ENCODE measurements at regions not wholly inside any gene's neighbourhood (a gene's known extent, or its start where the extent isn't known, plus 50 kb on each side); places are given as distances from the start of the nearest gene placed in this dataset.

DNA sequence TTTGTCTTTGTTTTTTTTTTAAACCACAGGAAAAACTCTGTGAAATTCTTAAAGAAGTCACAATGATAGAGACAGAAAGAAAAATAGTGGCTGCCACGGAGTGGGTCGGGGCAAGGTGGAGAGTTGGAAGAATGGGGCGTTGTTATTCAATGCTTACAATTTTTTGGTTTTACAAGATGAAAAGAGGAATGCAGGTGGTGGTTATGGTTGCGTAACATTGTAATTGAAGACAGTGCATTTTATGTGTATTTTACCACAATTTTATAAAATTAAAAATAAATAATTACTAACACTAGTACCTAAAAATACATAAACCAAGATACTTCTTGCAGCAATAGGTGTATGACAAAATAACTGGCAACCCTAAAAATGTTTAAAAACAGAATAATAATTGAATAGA, 76.9 kb upstream of the VOPP1 start:
- Histone ChIP-seq H3K9ac (ENCODE audit: low read length) (no peak overlapping the region), H3K36me3 (ENCODE audit: control insufficient read depth, insufficient read depth, low read length) (no peaks in the 10 kb centered on the region), H3K9me3 (ENCODE audit: control insufficient read depth, low read length) (no peaks in the 10 kb centered on the region), H3K4me3 (ENCODE audit: low read length) (no peak overlapping the region), H3K27me3 (ENCODE audit: control insufficient read depth, insufficient read depth, low read length) (no peaks in the 10 kb centered on the region), H3K4me1 (ENCODE audit: control insufficient read depth, insufficient read depth, low read length) (no peaks in the 10 kb centered on the region)

GRCh38 chr7:55644567-55644966, 72.3 kb upstream of the VOPP1 start:
- Histone ChIP-seq H3K4me3 (ENCODE audit: low read length) (no peak overlapping the region), H3K36me3 (ENCODE audit: control insufficient read depth, insufficient read depth, low read length) (no peaks in the 10 kb centered on the region), H3K9me3 (ENCODE audit: control insufficient read depth, low read length) (no peaks in the 10 kb centered on the region), H3K27me3 (ENCODE audit: control insufficient read depth, insufficient read depth, low read length) (no peaks in the 10 kb centered on the region), H3K4me1 (ENCODE audit: control insufficient read depth, insufficient read depth, low read length) (no peaks in the 10 kb centered on the region), H3K9ac (ENCODE audit: low read length) (peak overlapping the region; percentile 31)

DNA sequence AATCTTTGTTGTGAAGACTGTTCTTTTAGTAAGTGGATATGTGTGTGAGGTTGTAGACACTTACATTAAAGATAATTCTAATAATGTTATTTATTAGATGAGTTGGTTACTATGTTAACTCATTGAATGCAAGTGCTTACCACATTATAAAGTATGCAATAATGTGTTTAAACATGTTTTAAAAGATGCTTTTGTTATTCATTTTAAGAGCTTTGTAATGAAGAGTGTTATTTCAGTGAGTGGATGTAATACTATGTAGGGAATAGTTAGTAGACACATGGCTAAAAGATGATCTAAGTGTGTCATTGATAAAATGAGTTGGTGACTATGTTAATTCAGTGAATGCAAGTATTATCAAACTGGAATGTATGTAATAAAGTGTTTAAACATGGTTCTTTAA, 70.0 kb upstream of the VOPP1 start:
- H3K9me3 ChIP-seq (ENCODE audit: control insufficient read depth, low read length), result no peaks in the 10 kb centered on the region
- H3K36me3 ChIP-seq (ENCODE audit: control insufficient read depth, insufficient read depth, low read length), result no peaks in the 10 kb centered on the region
- H3K4me3 ChIP-seq (ENCODE audit: low read length), result no peak overlapping the region
- H3K27me3 ChIP-seq (ENCODE audit: control insufficient read depth, insufficient read depth, low read length), result no peaks in the 10 kb centered on the region
- H3K9ac ChIP-seq (ENCODE audit: low read length), result no peak overlapping the region
- no peaks in the 10 kb centered on the region for H3K4me1 ChIP-seq (ENCODE audit: control insufficient read depth, insufficient read depth, low read length)

GRCh38 chr7:55641811-55642210, 69.5 kb upstream of the VOPP1 start:
- no peak overlapping the region for H3K9ac ChIP-seq (ENCODE audit: low read length)
- H3K4me1 ChIP-seq (ENCODE audit: control insufficient read depth, insufficient read depth, low read length), result no peaks in the 10 kb centered on the region
- no peaks in the 10 kb centered on the region for H3K27me3 ChIP-seq (ENCODE audit: control insufficient read depth, insufficient read depth, low read length)
- H3K36me3 ChIP-seq (ENCODE audit: control insufficient read depth, insufficient read depth, low read length), result no peaks in the 10 kb centered on the region
- no peaks in the 10 kb centered on the region for H3K9me3 ChIP-seq (ENCODE audit: control insufficient read depth, low read length)
- H3K4me3 ChIP-seq (ENCODE audit: low read length), result no peak overlapping the region

DNA sequence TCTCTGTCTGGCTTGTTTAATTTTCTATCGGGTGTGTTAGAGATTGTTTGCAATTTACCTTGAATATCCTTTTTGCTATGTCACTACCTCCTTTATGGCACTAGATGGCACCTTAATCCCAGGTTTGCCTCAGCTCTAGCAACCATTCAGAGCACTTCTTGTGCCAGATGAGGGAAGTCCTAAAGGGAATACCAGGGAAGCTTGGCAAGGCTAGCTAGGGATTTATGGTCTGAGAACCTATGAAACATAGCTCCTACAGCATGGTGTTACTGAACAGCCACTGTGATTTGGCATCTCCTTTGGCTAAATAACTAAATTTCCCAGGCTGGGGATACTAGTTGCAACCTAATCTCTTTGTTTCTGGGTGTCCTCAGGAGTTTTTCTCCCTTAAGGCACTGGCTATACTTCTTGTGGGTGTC, 69.0 kb upstream of the VOPP1 start:
- H3K36me3 ChIP-seq (ENCODE audit: control insufficient read depth, insufficient read depth, low read length), result no peaks in the 10 kb centered on the region
- no peaks in the 10 kb centered on the region for H3K27me3 ChIP-seq (ENCODE audit: control insufficient read depth, insufficient read depth, low read length)
- H3K9me3 ChIP-seq (ENCODE audit: control insufficient read depth, low read length), result no peaks in the 10 kb centered on the region
- no peak overlapping the region for H3K4me3 ChIP-seq (ENCODE audit: low read length)
- H3K9ac ChIP-seq (ENCODE audit: low read length), result no peak overlapping the region
- H3K4me1 ChIP-seq (ENCODE audit: control insufficient read depth, insufficient read depth, low read length), result no peaks in the 10 kb centered on the region

DNA sequence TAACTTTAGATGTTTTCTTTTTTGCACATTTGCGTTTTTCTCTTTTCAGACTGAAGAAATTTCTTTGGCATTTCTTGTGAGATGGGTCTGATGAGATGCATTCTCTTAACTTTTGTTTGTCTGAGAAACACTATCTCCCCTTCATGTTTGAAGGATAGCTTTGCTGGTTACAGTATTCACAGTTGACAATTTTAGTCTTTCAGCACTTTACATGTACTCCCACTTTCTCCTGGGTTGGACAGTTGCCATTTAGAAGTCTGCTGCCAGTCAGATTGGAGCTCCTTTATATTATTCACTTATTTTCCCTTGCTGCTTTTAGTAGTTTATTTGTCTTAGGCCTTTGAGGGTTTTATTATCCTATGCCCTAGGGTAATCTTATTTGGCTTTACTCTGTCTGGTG, 67.3 kb upstream of the VOPP1 start:
- H3K9ac ChIP-seq (ENCODE audit: low read length), result no peak overlapping the region
- no peaks in the 10 kb centered on the region for H3K36me3 ChIP-seq (ENCODE audit: control insufficient read depth, insufficient read depth, low read length)

DNA sequence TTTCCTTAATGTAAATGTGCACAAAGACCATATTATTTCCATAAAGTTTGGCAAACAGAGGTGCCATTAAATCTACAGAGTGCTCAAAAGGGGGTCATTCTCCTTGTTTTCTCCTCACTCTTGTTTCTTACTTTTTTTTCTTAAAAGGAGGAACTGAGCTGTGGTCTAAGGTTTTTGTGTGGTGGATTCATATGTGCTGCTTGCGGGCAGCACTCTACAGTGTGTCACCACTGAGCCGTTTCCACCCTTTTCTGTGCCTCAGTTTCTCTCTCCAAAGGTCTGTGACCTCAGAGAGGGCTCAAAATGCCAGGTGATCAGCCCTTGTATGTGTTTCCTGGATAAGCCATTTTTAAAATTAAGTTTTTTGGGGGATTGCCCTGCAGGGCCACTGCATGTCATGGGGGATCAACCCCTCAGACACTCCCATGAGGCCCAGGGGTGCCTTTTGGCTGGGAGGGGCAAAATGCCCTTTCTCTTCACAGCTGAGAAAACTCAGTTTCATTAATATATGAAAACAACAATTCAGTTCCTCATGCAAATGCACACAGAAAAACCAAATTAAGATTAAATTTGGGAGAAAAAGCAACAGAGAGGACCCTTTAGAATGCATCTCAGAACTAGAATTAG, 56.9 kb upstream of the VOPP1 start:
- H3K36me3 ChIP-seq (ENCODE audit: control insufficient read depth, insufficient read depth, low read length), result no peaks in the 10 kb centered on the region
- no peaks in the 10 kb centered on the region for H3K27me3 ChIP-seq (ENCODE audit: control insufficient read depth, insufficient read depth, low read length)
- no peaks in the 10 kb centered on the region for H3K9me3 ChIP-seq (ENCODE audit: control insufficient read depth, low read length)
- no peak overlapping the region for H3K4me3 ChIP-seq (ENCODE audit: low read length)
- H3K4me1 ChIP-seq (ENCODE audit: control insufficient read depth, insufficient read depth, low read length), result no peaks in the 10 kb centered on the region
- H3K9ac ChIP-seq (ENCODE audit: low read length), result no peak overlapping the region

More for the DNA sequence above, 67.3 kb upstream of the VOPP1 start:
- Histone ChIP-seq H3K4me3 (ENCODE audit: low read length) (no peak overlapping the region), H3K9me3 (ENCODE audit: control insufficient read depth, low read length) (no peaks in the 10 kb centered on the region), H3K27me3 (ENCODE audit: control insufficient read depth, insufficient read depth, low read length) (no peaks in the 10 kb centered on the region), H3K4me1 (ENCODE audit: control insufficient read depth, insufficient read depth, low read length) (no peaks in the 10 kb centered on the region)

DNA sequence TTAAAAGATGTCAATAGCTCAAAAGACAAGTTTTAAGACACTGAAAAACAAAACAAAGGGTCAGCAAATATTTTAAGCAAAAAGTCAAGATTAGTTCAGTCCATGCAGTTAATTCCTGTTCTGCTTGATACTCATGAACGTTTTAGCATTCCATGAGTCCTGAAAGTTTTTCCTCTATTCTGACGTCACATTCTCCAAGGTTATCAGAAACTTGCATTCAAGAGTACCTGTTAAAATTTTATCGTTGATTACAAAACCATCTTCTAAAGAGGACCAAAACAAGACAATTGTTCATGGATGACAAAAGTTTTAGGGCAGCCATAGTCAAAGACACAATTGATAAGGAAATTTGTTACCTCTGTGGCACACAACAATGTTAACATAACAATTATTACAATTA, 52.5 kb upstream of the VOPP1 start:
- no peaks in the 10 kb centered on the region for H3K27me3 ChIP-seq (ENCODE audit: control insufficient read depth, insufficient read depth, low read length)
- H3K9ac ChIP-seq (ENCODE audit: low read length), result no peak overlapping the region
- no peaks in the 10 kb centered on the region for H3K4me1 ChIP-seq (ENCODE audit: control insufficient read depth, insufficient read depth, low read length)
- no peaks in the 10 kb centered on the region for H3K36me3 ChIP-seq (ENCODE audit: control insufficient read depth, insufficient read depth, low read length)
- H3K9me3 ChIP-seq (ENCODE audit: control insufficient read depth, low read length), result no peaks in the 10 kb centered on the region
- no peak overlapping the region for H3K4me3 ChIP-seq (ENCODE audit: low read length)

GRCh38 chr7:55623617-55624016, 51.3 kb upstream of the VOPP1 start:
- Histone ChIP-seq H3K36me3 (ENCODE audit: control insufficient read depth, insufficient read depth, low read length) (no peaks in the 10 kb centered on the region), H3K9ac (ENCODE audit: low read length) (no peak overlapping the region)

DNA sequence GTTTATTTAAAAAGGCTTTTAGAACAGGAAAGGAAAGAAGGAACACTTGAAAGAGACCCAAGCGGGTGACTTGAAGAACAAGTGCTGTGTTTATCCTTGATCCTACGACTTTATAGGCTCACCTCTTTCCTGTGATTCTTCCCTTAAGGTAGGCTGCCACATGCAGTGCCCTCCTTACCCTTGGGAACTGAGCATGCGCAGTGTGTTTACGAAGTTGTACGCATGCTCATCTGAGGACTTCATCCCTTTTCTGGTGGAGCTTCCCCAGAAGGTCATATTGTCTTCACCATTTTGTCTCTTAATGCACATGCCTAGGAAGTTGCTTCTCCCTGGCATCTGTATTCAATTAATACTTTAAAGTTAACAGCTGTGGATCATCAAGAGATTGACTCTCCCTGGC, 49.9 kb upstream of the VOPP1 start:
- no peak overlapping the region for H3K4me3 ChIP-seq (ENCODE audit: low read length)
- no peak overlapping the region for H3K9ac ChIP-seq (ENCODE audit: low read length)
- no peaks in the 10 kb centered on the region for H3K9me3 ChIP-seq (ENCODE audit: control insufficient read depth, low read length)
- H3K27me3 ChIP-seq (ENCODE audit: control insufficient read depth, insufficient read depth, low read length), result no peaks in the 10 kb centered on the region
- no peaks in the 10 kb centered on the region for H3K36me3 ChIP-seq (ENCODE audit: control insufficient read depth, insufficient read depth, low read length)
- no peaks in the 10 kb centered on the region for H3K4me1 ChIP-seq (ENCODE audit: control insufficient read depth, insufficient read depth, low read length)

More at GRCh38 chr7:55623617-55624016, 51.3 kb upstream of the VOPP1 start:
- no peaks in the 10 kb centered on the region for H3K9me3 ChIP-seq (ENCODE audit: control insufficient read depth, low read length)
- no peak overlapping the region for H3K4me3 ChIP-seq (ENCODE audit: low read length)
- H3K4me1 ChIP-seq (ENCODE audit: control insufficient read depth, insufficient read depth, low read length), result no peaks in the 10 kb centered on the region
- H3K27me3 ChIP-seq (ENCODE audit: control insufficient read depth, insufficient read depth, low read length), result no peaks in the 10 kb centered on the region
